ENCODE measurements at regions not wholly inside any gene's neighbourhood (a gene's known extent, or its start where the extent isn't known, plus 50 kb on each side); places are given as distances from the start of the nearest gene placed in this dataset.
"Not testable (repeated sequence)": the region's sequence is repeated elsewhere in the genome, so short reads cannot be mapped to it uniquely, and the experiment has no call there.

- H3K4me3 Mint-ChIP-seq, result no peak overlapping the region
- H3K36me3 Mint-ChIP-seq, result no peaks in the 10 kb centered on the region
- no peaks in the 10 kb centered on the region for H3K27me3 Mint-ChIP-seq
- H3K9me3 Mint-ChIP-seq, result no peaks in the 10 kb centered on the region
- no peak overlapping the region for H3K27ac Mint-ChIP-seq
- H3K4me1 Mint-ChIP-seq, result no peaks in the 10 kb centered on the region
Measured at GRCh38 chr6:6863970-6864639, 243.7 kb upstream of the RREB1 start.

- no peaks in the 10 kb centered on the region for H3K27me3 Mint-ChIP-seq
- no peak overlapping the region for H3K4me3 Mint-ChIP-seq
- H3K36me3 Mint-ChIP-seq, result no peaks in the 10 kb centered on the region
- no peak overlapping the region for H3K27ac Mint-ChIP-seq
- H3K4me1 Mint-ChIP-seq, result no peaks in the 10 kb centered on the region
- no peaks in the 10 kb centered on the region for H3K9me3 Mint-ChIP-seq
Measured at GRCh38 chr6:6865611-6866010, 242.2 kb upstream of the RREB1 start.

- Mint-ChIP-seq H3K27ac (no peak overlapping the region), H3K4me3 (no peak overlapping the region), H3K4me1 (no peaks in the 10 kb centered on the region), H3K27me3 (no peaks in the 10 kb centered on the region), H3K36me3 (no peaks in the 10 kb centered on the region), H3K9me3 (no peaks in the 10 kb centered on the region)
Measured at GRCh38 chr6:6866656-6867403, 240.9 kb upstream of the RREB1 start.

- Mint-ChIP-seq H3K27me3 (no peaks in the 10 kb centered on the region), H3K9me3 (no peaks in the 10 kb centered on the region), H3K4me1 (no peaks in the 10 kb centered on the region), H3K4me3 (no peak overlapping the region), H3K36me3 (no peaks in the 10 kb centered on the region), H3K27ac (no peak overlapping the region)
Measured at GRCh38 chr6:6867404-6867799, 240.4 kb upstream of the RREB1 start.

GRCh38 chr6:6869094-6869493, 238.7 kb upstream of the RREB1 start:
- Mint-ChIP-seq H3K9me3 (no peaks in the 10 kb centered on the region), H3K4me3 (no peak overlapping the region), H3K27me3 (no peaks in the 10 kb centered on the region), H3K36me3 (no peaks in the 10 kb centered on the region), H3K4me1 (no peaks in the 10 kb centered on the region), H3K27ac (no peak overlapping the region)

- no peaks in the 10 kb centered on the region for H3K4me1 Mint-ChIP-seq
- H3K9me3 Mint-ChIP-seq, result no peaks in the 10 kb centered on the region
- no peak overlapping the region for H3K4me3 Mint-ChIP-seq
- H3K36me3 Mint-ChIP-seq, result no peaks in the 10 kb centered on the region
- no peak overlapping the region for H3K27ac Mint-ChIP-seq
- H3K27me3 Mint-ChIP-seq, result no peaks in the 10 kb centered on the region
Measured at GRCh38 chr6:6870921-6871320, 236.8 kb upstream of the RREB1 start.

GRCh38 chr6:6872459-6873344, 235.1 kb upstream of the RREB1 start:
- H3K36me3 Mint-ChIP-seq, result no peaks in the 10 kb centered on the region
- no peaks in the 10 kb centered on the region for H3K4me1 Mint-ChIP-seq
- H3K9me3 Mint-ChIP-seq, result no peaks in the 10 kb centered on the region
- no peak overlapping the region for H3K27ac Mint-ChIP-seq
- H3K27me3 Mint-ChIP-seq, result no peaks in the 10 kb centered on the region
- H3K4me3 Mint-ChIP-seq, result no peak overlapping the region

- Mint-ChIP-seq H3K9me3 (no peaks in the 10 kb centered on the region), H3K27me3 (no peaks in the 10 kb centered on the region), H3K27ac (no peak overlapping the region), H3K36me3 (no peaks in the 10 kb centered on the region), H3K4me3 (no peak overlapping the region), H3K4me1 (no peaks in the 10 kb centered on the region)
Measured at GRCh38 chr6:6873778-6874177, 234.0 kb upstream of the RREB1 start.

- Mint-ChIP-seq H3K27ac (no peak overlapping the region), H3K9me3 (no peaks in the 10 kb centered on the region), H3K36me3 (no peaks in the 10 kb centered on the region), H3K27me3 (no peaks in the 10 kb centered on the region), H3K4me3 (no peak overlapping the region), H3K4me1 (no peaks in the 10 kb centered on the region)
Measured at GRCh38 chr6:6875818-6876470, 231.8 kb upstream of the RREB1 start.

GRCh38 chr6:6877792-6878191, 230.0 kb upstream of the RREB1 start:
- not testable (repeated sequence) for H3K27ac Mint-ChIP-seq, H3K36me3 Mint-ChIP-seq, H3K4me1 Mint-ChIP-seq, H3K9me3 Mint-ChIP-seq, H3K4me3 Mint-ChIP-seq, H3K27me3 Mint-ChIP-seq

GRCh38 chr6:6878887-6879585, 228.7 kb upstream of the RREB1 start:
- Mint-ChIP-seq H3K4me1 (no peaks in the 10 kb centered on the region), H3K4me3 (no peak overlapping the region), H3K9me3 (no peaks in the 10 kb centered on the region), H3K27ac (no peak overlapping the region), H3K27me3 (no peaks in the 10 kb centered on the region), H3K36me3 (no peaks in the 10 kb centered on the region)

GRCh38 chr6:6879586-6879974, 228.2 kb upstream of the RREB1 start:
- not testable (repeated sequence) for H3K9me3 Mint-ChIP-seq, H3K27ac Mint-ChIP-seq

GRCh38 chr6:6880745-6881437, 226.9 kb upstream of the RREB1 start:
- Mint-ChIP-seq H3K27me3 (no peaks in the 10 kb centered on the region), H3K27ac (no peak overlapping the region), H3K4me1 (no peaks in the 10 kb centered on the region), H3K9me3 (no peaks in the 10 kb centered on the region), H3K36me3 (no peaks in the 10 kb centered on the region), H3K4me3 (no peak overlapping the region)

More at GRCh38 chr6:6879586-6879974, 228.2 kb upstream of the RREB1 start:
- H3K4me3 Mint-ChIP-seq, H3K4me1 Mint-ChIP-seq, H3K36me3 Mint-ChIP-seq, H3K27me3 Mint-ChIP-seq: not testable (repeated sequence)

- Mint-ChIP-seq H3K27ac (no peak overlapping the region), H3K36me3 (no peaks in the 10 kb centered on the region), H3K4me1 (no peaks in the 10 kb centered on the region), H3K4me3 (no peak overlapping the region), H3K9me3 (no peaks in the 10 kb centered on the region), H3K27me3 (no peaks in the 10 kb centered on the region)
Measured at GRCh38 chr6:6881438-6882225, 226.1 kb upstream of the RREB1 start.

All from activated naive CD4-positive, alpha-beta T cell treated with anti-CD3 and anti-CD28 coated beads, Interleukin-2, amount 50 U/mL, for 24 hours (primary cell).